ENCODE measurements at regions not wholly inside any gene's neighbourhood (a gene's known extent, or its start where the extent isn't known, plus 50 kb on each side); places are given as distances from the start of the nearest gene placed in this dataset.

DNA sequence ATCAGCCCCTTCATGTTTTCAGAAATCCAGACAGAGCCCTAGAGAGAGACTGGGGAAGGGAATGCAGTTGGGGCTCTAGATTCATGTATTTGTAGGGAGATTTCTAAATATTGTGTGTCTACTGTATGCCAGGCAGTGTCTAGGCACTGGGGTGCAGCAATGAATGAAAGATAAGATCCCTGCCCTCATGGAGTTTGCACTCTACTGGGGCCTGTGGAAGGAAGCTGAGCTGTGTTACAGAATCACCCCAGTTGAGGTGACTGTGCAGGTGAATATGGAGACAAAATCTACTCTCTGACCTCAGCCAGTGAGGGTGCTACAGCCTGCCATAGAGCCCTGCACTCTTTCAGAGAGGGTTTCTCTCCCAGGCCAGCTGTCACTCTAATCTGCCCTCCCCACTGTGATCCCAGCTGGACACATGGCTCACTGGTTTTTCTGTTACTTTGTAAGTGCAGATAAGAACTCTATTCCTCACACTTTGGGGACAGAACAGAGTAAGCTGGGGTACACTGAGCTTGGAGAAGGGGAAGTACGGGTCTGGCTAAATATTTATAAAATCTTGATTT, 69.2 kb upstream of the E2F3 start:
- no peak for TF ChIP-seq CTCF (IDR thresholded peaks at IDR 0.05)
- TF ChIP-seq POLR2AphosphoS5 (IDR thresholded peaks at IDR 0.05): no peak
- no peak for TF ChIP-seq POLR2A (IDR thresholded peaks at IDR 0.05; ENCODE audit: low read depth)

All from esophagus muscularis mucosa (tissue), 3 donors.